GM18519 (cell line): ENCODE measurements at regions not wholly inside any gene's neighbourhood (a gene's known extent, or its start where the extent isn't known, plus 50 kb on each side); places are given as distances from the start of the nearest gene placed in this dataset.
"Not testable (repeated sequence)": the region's sequence is repeated elsewhere in the genome, so short reads cannot be mapped to it uniquely, and the experiment has no call there.

Source experiments
- ATAC-seq: cut with Tn5 transposase; IDR thresholded peaks from one replicate; pipeline ENCODE4 v1.9.1; 2021; ENCODE audit warnings: mild to moderate bottlenecking, moderate library complexity; ENCODE audit not compliant: unreplicated experiment, low FRiP score

DNA sequence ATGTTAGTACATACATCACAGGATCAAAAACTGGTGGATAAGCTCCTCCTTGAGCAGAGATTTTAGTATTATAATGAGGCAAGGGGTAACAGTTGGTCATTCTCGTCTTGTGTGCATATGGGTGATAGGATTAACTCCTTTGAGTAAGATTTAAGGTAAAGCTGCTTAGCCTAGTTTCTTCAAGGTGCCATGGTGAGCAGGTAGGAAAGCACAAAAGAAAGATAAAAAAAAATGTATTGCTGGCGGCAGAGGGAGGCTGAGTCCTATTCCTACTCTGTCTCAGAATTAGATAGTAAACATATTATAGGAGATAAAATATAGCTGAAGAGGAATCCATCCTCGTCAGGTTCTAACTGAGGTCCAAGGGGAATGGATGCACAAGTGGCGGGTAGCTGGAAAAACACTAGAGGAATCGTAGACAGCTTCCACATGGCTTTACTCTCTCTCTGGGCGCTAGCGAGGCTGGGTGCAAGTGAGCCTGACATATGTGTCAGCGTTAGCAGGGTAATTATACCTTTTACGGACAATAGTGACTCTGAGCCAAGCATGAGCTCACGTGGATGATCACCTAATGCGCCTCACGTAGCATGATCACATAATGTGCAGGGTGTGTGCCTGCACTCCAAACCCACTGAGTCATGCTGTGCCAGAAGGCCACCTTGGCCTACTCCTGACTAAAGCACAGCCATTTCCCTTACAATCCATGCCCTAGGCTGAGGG, 734.3 kb upstream of the MIR17HG start:
- no peak for ATAC-seq

- no peak for ATAC-seq
Measured at GRCh38 chr13:90615236-90615635, 732.3 kb upstream of the MIR17HG start.

GRCh38 chr13:90615767-90616166, 731.7 kb upstream of the MIR17HG start:
- ATAC-seq = no peak

- ATAC-seq = no peak
Measured at GRCh38 chr13:90618133-90618532, 729.4 kb upstream of the MIR17HG start.

GRCh38 chr13:90622541-90622940, 724.9 kb upstream of the MIR17HG start:
- ATAC-seq = no peak

GRCh38 chr13:90623318-90624011, 724.0 kb upstream of the MIR17HG start:
- ATAC-seq = no peak

DNA sequence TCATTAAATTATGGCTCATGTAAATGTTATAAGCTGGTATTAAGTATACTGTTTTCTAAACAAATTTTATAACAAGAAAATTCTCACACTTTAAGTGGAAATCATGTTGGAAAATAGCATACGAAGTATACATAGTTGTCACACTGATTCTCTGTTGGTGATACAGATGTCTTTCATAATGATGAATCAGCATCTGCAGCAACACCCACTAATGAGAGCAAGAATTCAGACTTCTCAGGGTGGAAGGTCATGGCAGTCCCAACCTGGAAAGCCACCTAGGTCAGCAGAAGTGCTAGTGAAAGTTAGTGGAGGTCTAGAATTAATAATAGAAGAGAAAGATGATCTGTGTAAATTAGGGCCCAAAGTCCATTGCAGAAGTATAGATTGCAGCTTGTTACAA, 719.7 kb upstream of the MIR17HG start:
- no peak for ATAC-seq

DNA sequence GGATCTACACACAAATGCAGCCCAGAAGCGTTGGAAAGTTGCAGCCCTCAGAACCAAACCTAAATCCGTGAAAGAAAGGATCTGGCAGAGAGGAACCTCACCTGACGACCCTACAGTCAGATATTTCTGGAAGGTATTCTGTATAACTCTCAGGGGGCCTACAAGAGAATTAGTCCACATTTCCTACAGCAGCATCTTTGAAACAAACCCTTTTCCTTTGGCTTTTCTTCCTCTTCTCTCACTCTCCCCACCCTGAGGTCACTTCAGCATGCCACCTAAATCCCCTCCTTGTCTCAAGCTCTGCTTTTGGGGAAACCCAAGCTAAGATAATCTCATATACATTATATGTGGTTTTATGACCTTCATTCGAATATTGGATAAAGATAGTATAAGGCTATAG, 719.0 kb upstream of the MIR17HG start:
- ATAC-seq = no peak

- ATAC-seq = no peak
Measured at GRCh38 chr13:90630716-90631115, 716.8 kb upstream of the MIR17HG start.

DNA sequence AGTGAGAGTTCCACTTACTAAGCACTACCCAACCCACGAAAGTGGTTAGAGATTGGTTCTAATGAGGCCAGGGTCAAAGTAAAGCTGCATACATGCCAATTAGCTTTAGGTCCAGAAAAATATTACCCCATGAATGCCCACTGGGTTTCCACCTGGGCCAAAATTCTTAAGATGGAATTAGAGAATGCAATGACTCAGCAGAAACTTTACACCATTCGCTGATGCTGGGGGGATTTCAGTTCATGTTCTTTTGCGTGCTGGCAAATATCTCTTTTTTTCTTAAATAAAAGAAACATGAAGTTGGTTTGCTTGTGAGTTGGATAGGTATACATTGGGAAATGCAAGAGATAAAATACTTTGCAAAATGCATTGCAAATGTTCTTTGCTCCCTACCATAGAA, 715.3 kb upstream of the MIR17HG start:
- ATAC-seq = no peak

DNA sequence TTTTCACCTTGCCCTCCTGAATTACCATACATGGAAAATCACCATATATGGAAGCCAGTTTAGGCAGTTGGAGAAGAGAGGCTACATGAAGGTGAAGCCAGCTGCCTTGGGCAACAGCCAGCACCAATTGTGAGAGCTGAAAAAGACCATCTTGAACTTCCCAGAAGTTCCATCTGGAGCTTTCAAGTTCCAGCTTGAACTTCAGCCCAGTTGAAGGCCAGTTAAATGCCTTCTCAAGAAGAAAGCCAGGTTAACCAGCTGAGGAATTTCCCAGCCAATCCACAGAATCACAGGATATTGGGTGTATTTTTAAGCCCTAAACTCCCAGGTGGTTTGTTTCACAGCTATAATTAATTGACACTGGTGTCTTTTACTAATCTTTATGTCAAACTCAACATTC, 713.6 kb upstream of the MIR17HG start:
- no peak for ATAC-seq

- no peak for ATAC-seq
Measured at GRCh38 chr13:90640976-90641375, 706.5 kb upstream of the MIR17HG start.

DNA sequence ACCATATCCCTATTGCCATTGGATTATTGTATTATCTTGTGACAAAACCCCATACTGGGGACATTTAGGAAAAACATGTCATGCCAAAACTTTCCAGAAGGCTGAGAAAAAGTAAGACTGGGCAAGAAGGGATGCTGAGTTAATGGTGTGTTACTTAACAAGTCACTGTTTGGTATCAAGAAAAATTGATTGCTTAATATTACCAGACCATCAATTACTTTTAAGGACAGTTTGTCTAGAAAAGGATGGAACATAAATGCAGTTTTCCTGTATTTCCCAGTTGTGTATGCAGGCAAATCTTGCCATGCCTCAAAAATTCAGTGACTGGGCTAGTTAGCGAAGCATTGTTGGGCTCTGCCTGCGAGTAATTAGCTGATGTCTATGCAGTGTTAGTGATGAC, 705.6 kb upstream of the MIR17HG start:
- ATAC-seq = no peak

DNA sequence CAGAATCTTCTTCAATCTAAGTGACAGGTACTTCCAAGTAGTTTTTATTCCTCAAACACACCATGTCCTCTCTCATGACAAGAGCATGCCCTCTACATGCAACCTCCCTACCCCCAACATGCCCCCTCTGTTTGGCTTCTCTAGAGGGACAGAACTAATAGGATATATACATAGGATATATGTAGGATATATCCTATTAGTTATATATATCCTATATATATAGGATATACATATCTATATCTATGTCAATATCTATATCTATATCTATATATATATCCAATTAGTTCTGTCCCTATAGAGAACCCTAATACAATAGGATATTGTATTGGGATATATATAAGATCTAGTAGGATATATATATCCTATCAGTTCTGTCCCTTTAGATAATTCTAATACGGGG, 701.9 kb upstream of the MIR17HG start:
- no peak for ATAC-seq

GRCh38 chr13:90648497-90648896, 699.0 kb upstream of the MIR17HG start:
- no peak for ATAC-seq

- ATAC-seq = no peak
Measured at GRCh38 chr13:90652036-90652435, 695.5 kb upstream of the MIR17HG start.

DNA sequence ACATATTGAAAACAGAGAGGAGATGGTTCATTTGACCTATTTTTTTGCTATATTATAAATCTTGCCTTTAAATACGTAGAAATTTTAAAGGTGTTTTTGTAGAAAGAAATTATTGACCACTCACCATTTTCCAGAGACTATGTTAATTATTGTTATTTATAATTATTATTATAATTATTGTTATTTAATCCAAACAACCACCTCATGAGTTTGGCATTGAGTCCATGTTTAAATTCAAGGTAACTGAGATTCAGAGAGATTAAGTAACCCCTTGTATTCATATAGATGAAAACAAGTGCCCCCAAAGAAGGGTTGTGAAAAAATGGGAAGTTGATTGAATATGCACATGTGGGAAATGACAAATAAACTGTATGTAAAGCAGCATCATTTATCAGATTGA, 692.5 kb upstream of the MIR17HG start:
- no peak for ATAC-seq

DNA sequence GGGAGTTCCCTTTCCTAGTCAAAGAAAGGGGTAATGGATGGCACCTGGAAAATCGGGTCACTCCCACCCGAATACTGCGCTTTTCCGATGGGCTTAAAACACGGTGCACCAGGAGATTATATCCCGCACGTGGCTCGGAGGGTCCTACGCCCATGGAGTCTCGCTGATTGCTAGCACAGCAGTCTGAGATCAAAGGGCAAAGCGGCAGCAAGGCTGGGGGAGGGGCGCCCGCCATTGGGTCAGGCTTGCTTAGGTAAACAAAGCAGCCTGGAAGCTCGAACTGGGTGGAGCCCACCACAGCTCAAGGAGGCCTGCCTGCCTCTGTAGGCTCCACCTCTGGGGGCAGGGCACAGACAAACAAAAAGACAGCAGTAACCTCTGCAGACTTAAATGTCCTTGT, 683.3 kb upstream of the MIR17HG start:
- ATAC-seq = not testable (repeated sequence)

- ATAC-seq = no peak
Measured at GRCh38 chr13:90673746-90674145, 673.7 kb upstream of the MIR17HG start.

DNA sequence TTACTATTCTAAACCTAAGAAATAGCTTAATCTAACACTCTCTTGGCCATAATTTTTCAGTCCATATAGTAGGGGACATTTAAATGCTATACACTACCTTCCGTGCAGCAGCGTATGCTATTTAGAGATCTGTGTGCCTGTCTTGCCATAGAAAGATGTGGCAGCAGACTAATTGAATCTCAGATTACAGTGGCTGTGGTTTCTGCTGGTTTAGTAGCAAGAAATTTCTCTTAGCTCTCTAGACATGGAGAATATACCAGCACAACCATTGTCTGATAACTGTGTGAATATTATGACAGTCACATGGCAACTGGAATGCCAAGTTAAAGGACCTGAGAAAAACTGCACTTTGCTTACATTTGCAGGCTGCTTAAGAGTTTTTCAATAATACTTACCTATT, 672.4 kb upstream of the MIR17HG start:
- ATAC-seq = no peak

GRCh38 chr13:90680826-90681225, 666.7 kb upstream of the MIR17HG start:
- ATAC-seq = no peak

GRCh38 chr13:90683711-90684131, 663.8 kb upstream of the MIR17HG start:
- no peak for ATAC-seq
